ENCODE measurements at regions not wholly inside any gene's neighbourhood (a gene's known extent, or its start where the extent isn't known, plus 50 kb on each side); places are given as distances from the start of the nearest gene placed in this dataset.

- TF ChIP-seq POLR2A (IDR thresholded peaks at IDR 0.05) (no peak), CTCF (IDR thresholded peaks at IDR 0.05) (no peak)
- WGBS, 2 donors, result 77 to 84% methylated on average over 2 of the region's 2 CpGs
- no peak for DNase-seq (ENCODE audit: low spot score in 2 of 2)
- H3K4me3 ChIP-seq (ENCODE audit: low read depth, poor library complexity, severe bottlenecking), result no peak overlapping the region
- intact Hi-C loops (cut with DNase I; ENCODE audit: low total_unique reads), result no loop called here
Observed at GRCh38 chr3:168961271-168961670, 702.2 kb downstream of the MECOM start.

GRCh38 chr3:168959731-168960130, 703.8 kb downstream of the MECOM start:
- TF ChIP-seq CTCF (IDR thresholded peaks at IDR 0.05) (no peak), POLR2A (IDR thresholded peaks at IDR 0.05) (no peak)
- no peak for DNase-seq (ENCODE audit: low spot score in 2 of 2)
- intact Hi-C loops (cut with DNase I; ENCODE audit: low total_unique reads), result no loop called here
- 93 to 97% methylated on average over 3 of the region's 3 CpGs for WGBS, 2 donors
- no peak overlapping the region for H3K4me3 ChIP-seq (ENCODE audit: low read depth, poor library complexity, severe bottlenecking)

- intact Hi-C loops (cut with DNase I; ENCODE audit: low total_unique reads), result no loop called here
- H3K4me3 ChIP-seq (ENCODE audit: low read depth, poor library complexity, severe bottlenecking), result no peak overlapping the region
- WGBS, 2 donors, result 73 to 80% methylated on average over 3 of the region's 3 CpGs
- DNase-seq (ENCODE audit: low spot score in 2 of 2), result no peak
- TF ChIP-seq CTCF (IDR thresholded peaks at IDR 0.05) (no peak), POLR2A (IDR thresholded peaks at IDR 0.05) (no peak)
Observed at GRCh38 chr3:168958466-168958865, 705.0 kb downstream of the MECOM start.

- WGBS, 2 donors, result 59 to 62% methylated on average over 8 of the region's 8 CpGs
- no peak for TF ChIP-seq CTCF (IDR thresholded peaks at IDR 0.05)
- no peak for TF ChIP-seq POLR2A (IDR thresholded peaks at IDR 0.05)
- intact Hi-C loops (cut with DNase I; ENCODE audit: low total_unique reads), result no loop called here
- no peak for DNase-seq (ENCODE audit: low spot score in 2 of 2)
- no peak overlapping the region for H3K4me3 ChIP-seq (ENCODE audit: low read depth, poor library complexity, severe bottlenecking)
Observed at GRCh38 chr3:168956076-168956475, 707.4 kb downstream of the MECOM start.

- WGBS, 2 donors, result 24 to 31% methylated on average over 4 of the region's 4 CpGs
Observed at GRCh38 chr3:168952551-168952950, 711.0 kb downstream of the MECOM start.

More at GRCh38 chr3:168952551-168952950, 711.0 kb downstream of the MECOM start:
- H3K4me3 ChIP-seq (ENCODE audit: low read depth, poor library complexity, severe bottlenecking), result no peak overlapping the region
- DNase-seq (ENCODE audit: low spot score in 2 of 2), result no peak
- TF ChIP-seq CTCF (IDR thresholded peaks at IDR 0.05), result no peak
- no peak for TF ChIP-seq POLR2A (IDR thresholded peaks at IDR 0.05)
- intact Hi-C loops (cut with DNase I; ENCODE audit: low total_unique reads), result no loop called here
